Ramos (cell line): ENCODE measurements at regions not wholly inside any gene's neighbourhood (a gene's known extent, or its start where the extent isn't known, plus 50 kb on each side); places are given as distances from the start of the nearest gene placed in this dataset.

Experiments used
- in situ Hi-C: fragments of 300-500 bp; cut with MboI; formaldehyde crosslinking; loops from one replicate; pipeline ENCODE4 v1.14.3; 2022; ENCODE audit warnings: low sequenced_read_pairs; ENCODE audit not compliant: unreplicated experiment

DNA sequence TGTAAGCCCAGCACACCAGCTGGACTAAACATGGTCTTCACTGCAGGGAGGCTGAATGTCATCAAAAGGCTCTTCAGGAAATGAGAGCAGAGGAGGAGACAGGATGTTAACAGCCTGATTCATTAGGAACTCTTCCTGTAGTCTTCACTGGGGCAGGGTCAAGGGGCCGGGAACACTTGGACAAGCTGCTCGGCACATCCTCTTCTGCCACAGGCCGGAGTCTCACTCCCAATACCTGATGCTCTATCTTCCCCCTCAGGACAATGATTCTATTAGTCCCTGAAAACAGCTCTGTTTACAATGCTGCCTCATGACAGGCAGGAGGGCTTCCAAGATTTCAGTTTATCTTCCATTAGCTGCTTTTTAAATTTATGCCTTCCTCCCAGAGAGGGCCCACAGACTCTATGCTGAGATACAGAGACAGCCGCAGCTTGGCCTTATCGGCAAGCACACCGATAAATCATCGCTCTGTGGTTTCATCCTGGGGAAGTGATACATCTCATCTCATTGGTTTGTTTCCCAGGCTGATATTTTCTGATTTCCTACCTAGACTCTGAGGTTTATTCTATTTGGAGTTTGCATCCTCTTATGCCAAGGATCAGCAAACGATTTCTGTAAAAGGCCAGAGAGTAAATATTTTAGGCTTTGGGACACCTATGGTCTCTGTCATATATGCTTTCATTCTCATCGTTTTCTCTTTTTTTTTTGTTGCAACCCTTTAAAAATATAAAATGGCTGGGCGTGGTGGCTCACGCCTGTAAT lies 214.0 kb upstream of the ASIC2 start:
- in situ Hi-C loops: no loop called here

DNA sequence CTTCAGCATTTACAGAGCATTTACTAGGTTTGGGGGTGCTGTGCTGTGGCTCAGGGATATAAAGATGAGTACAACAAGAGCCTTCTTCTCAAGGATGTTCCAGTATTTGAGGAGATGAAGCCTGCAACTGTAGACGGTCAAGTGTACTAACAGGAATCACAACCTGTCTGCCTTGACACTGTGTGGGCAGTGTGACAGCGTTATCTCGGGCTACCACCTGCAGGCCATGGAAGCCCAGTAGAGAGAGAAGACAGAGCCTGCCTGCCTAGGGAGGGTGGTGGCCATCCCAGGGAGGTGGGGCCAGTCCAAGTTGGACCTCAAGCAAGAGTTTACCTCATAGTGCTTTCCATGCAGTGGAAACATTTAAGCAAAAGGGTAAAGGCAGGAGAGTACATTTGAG lies 215.1 kb upstream of the ASIC2 start:
- in situ Hi-C loops: no loop called here

DNA sequence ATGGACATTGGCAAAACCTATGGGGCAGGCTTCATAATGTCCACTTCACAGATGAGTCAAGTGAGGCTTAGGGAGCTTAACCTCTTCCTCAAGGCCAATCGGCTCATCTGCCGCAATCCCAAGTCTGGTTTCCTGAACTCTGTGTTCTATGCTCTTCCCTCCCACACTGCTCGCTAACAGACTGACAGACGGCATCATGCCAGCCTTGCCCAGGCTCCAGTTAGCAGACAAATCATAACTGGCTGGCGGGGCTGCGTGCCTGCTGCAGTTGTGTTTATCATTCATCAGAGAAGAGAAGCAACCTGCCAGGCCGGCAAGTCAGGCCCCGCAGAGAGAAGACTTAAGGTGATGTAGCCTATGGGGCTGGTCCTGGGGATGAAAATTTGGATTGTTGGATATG lies 216.2 kb upstream of the ASIC2 start:
- in situ Hi-C loops: no loop called here

DNA sequence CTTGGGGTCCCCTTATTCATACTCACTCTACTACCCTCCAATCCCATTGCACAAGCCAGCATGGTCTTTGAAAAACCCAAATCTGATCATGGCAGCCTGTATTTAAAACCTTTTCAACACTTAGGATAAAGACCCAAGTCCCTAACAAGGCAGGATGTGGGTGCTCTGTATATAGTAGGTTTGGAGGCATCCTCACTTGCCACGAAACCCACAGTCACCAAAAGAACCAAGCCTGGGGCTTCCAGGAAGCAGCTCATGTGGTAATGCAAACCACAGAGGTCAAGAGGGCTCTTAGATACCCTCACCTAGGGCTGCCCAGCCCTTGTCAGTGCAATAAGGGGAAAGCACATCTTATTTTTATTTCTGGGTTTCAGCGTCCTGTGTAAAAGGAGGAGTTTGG lies 218.6 kb upstream of the ASIC2 start:
- in situ Hi-C loops: no loop called here

DNA sequence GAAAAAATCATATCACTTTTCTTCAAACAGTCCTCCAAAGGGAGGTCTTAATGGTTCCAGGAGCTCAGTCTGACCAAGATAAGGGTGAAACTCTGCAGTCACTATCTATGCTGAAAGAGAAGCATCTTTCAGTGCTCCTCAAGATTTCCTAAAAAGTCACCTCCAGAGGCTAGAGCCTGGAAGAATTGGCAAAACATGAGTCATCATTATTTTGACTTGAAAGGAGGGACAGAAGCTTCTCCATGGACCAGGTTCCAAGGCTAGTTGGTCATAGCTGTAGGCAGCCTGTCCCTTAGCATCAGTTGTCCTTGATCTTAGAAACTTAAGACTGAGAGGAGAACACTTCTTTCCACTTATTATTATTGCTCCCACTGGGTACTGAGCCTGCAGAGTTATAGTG lies 219.0 kb upstream of the ASIC2 start:
- in situ Hi-C loops: no loop called here

DNA sequence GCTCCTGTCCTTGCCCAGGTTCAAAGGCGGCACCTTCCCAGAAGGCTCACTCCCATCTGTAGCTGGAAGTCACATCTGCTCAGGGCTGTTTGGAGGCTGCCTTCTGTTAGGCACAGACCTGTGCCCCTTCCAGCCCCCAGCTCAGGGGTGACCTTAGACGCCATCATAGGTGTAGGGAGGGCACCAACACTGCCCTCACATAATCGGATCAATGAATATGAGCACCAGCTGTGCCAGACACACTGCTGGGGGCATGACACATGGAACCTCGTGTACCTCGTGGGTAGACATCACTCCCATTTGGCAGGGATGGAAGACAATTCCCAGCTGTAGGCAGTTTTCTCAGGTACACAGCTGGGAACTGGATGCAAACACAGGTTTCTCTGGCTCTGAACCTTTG lies 220.7 kb upstream of the ASIC2 start:
- in situ Hi-C loops: no loop called here

DNA sequence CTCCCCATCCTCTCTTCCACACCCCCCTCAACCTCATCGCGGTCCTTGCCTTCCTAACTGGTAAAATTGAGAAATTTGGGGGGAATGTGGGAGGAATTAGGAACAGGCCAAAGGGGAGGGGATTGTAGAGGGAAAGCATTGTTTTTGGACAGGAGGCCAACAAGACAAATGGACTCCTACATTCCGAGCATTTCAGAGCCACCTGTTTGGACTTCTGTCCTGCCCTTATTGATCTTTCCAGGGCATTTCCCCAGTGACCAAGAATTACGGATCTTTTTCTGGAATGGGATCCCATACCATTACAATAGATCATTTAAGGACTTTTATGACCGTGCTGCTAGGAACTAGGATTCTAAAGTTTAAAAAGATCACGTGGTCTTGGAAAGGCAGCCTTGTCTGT lies 221.3 kb upstream of the ASIC2 start:
- in situ Hi-C loops: no loop called here

DNA sequence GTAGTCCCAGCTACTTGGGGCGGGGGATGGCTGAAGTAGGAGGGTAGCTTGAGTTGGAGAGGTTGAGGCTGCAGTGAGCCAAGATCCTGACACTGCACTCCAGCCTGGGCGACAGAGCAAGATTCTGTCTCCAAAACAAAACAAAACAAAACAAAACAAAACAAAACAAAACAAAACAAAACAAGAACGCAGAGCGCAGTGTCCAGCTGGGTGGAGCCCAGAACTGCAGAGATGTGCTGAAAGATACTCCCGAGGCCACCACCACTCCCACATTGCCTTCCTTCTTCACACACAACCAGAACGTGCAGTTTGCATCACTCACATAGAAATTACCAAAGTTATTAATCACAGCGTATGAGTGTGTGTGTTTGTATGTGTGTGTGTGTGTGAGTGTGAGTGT lies 222.9 kb upstream of the ASIC2 start:
- in situ Hi-C loops: no loop called here

DNA sequence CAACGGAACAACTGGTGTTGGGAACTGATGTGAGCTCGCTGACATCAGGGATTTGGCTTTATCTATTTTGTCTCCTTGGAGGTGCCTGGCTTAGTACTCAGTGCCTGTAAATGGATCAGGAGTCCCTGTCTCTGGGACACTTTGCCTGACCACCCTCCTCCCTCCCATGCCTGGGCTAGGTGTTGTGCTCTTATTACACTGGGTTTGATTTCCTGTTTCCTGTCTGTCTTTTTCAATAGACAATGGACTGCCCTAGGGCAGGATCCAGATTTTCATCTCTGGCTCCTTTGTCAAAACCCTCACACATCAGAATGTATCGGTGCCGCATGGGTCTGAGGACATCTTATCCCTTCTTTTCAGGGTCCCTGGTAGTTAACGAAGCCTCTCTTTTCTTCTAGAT lies 223.6 kb upstream of the ASIC2 start:
- in situ Hi-C loops: no loop called here

DNA sequence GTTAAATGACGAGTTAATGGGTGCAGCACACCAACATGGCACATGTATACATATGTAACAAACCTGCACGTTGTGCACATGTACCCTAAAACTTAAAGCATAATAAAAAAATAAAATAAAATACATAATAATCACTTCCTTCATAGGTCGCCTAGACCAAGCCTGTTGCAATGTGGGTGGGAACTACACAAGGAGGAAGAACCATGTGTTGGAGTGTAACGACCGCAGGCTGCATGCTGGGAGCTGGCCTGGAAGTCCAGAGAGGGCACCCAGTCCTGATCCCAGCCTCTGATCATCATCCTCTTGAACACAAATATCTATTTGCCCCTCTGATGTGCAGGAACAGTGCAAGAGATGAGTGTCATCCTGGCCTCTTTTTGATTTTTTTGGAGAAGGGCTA lies 224.7 kb upstream of the ASIC2 start:
- in situ Hi-C loops: no loop called here

DNA sequence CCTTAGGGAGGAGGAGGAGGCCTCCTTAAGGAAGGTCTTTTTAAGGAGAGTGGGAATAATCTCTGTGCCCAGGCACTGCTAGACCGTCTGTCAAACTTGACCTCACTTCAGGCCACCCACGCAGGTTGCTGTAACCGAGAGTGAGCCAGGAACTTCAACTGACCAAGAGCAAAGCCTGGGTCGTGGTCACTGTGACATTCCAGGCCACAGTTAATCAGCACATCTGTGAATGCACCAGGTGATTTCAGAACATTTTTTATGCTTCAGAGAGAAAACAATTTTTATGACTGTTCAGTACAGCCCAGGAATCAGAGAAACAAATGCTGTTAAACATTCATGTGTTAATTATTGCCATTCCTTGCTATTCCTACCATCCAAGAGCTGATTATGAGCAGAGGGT lies 226.6 kb upstream of the ASIC2 start:
- in situ Hi-C loops: no loop called here

DNA sequence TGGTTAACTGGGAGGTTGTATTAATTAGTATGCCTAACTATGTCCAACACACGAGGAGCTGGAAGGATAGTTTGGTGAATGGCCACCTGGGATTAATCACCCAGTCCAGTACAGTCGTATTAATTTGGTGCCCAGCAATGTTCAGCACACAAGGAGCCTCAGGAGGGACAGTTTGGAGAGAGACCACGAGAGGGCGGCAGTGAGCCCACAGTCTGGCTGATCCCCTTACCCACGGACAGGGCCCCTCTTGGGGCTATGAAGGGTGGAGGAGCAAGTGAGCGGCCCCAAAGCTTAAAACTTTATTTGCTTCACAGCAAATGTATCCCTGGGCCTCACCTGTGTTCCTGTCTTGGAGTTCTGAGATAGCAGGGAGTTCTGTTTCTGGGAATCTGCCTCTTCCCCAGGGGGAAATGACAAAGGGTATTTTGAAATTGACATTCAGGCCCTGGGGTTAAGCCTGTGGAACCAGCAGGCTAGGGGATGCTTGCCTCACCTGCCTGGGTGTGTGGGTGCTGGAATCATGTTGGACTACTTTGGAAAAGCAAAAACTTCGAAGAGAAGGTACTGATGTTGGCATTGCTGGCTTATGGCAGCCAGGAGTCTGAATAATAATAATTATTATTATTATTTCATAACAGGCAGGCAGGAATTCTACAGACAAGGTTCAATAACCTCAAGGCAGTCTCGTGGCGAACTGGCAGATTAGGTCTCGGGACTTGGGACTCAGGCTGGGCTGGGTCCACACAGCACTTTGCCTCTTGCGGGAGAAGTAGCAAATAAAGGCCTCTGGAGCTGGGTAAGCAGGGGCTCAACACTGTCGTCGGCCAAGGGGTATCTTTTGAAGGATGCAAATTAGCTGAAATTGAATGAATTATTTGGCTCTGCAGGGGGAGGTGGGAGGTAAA lies 227.6 kb upstream of the ASIC2 start:
- in situ Hi-C loops: no loop called here

DNA sequence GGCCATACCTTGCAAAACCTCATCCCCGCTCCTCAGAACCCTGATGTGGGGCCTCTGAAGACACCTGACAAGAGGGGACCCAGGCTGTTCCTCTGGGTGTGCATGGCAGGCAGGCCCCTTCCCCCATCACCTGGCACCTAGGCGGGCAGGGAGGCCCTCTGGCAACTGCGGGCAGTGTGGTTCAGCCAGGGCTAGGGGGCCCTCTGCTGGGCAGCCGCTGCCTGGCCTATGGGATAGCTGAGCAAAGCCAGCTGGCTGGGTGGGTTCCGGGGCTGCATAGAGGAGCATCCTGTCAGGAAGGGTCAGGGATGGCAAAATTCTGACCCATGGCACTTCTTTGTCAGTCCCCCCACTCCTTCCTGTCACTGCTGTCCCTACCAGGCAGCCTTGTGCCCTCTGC lies 228.7 kb upstream of the ASIC2 start:
- in situ Hi-C loops: no loop called here

DNA sequence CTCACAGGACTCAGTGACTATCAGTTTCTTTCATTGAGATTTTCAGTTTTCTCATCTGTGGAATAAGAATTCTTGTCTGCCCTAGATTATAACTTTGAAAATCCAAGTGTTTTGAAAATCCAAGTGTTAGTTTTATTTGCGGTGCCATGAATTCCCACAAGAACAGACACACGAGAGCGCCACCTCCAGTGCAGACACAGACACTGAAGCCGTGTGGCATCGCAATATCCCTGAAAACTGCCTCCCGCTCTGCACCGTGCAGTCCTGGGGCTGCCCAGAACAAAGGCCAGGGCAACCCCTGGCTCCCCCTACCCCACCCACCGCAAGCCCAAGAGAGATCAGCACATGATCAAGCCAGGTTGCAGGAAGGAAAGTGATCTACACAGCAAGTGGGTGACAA lies 229.5 kb upstream of the ASIC2 start:
- in situ Hi-C loops: no loop called here

DNA sequence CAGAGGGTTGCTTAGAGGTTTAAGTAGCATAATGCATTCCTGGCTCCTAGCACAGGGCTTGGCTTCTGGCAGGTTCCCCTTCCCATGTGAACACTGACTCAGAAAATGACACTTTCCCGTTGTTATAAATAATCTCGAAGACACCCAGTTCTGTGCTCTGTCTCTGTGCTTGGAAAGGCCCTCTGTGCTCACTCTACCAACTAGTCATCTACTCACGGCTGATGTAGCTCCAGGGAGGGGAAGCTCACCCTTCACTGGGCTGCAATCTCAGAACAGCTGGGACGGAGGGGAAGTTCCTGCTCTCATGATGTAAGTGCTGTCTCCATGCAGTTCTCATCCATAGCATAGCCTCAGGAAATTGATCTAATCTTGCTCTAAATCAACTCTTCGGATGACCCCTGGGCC lies 230.5 kb upstream of the ASIC2 start:
- in situ Hi-C loops: no loop called here

DNA sequence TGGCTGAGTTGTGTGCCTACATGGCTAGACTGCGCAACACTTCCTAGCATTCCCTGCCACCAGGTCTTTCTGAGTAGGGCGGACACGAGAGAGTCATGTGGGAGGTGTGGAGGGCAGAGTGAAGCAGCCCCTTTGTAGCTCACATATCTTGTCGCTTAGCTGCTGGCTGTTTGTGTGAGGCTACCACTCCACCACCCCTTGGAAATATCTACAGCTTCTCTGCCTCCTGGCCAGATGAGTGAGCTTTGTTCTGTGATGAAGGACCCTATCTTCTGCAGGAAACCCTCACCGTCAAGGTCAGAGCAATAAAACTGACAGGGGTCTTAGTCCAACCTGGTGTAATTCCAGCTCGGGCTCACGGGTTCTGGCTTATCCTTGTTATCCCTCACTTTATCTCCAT lies 232.1 kb upstream of the ASIC2 start:
- in situ Hi-C loops: no loop called here

DNA sequence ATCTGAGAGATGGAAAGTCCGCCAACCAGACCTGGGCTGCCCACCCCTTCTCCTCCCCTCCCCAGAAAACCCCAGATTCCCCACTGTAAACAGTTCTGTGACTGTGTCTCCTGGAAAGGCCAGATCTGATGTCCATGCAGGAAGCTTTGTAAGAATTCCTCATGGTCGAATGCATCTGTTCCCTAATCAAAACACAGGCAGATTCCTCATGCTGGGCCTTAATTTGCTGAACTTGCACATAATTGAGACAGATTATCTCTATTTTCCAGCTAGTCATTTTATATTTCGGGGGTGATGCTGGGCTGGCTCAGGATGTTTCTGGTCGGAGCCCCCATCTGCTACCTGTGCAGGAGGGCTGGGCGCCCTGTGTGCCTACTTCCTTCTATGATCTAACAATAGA lies 233.6 kb upstream of the ASIC2 start:
- in situ Hi-C loops: no loop called here

DNA sequence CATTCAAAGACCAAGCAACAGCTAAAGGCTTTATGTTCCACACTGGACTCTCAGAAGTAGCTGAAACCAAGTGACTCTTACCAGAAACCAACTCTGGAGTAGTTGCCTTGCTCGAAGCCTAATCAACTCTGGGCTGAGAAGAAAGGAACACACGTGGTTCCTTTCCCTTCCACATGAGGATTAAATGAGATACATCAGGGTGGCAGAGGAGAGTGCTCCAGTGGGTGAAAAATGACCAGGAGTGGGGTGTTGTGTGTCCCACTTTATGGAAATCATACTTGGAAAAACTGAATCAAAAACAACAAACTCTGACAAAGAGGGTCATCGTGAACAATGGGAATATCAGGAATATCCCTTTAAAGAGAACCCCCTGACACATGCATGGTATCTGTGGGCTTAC lies 234.2 kb upstream of the ASIC2 start:
- in situ Hi-C loops: no loop called here

DNA sequence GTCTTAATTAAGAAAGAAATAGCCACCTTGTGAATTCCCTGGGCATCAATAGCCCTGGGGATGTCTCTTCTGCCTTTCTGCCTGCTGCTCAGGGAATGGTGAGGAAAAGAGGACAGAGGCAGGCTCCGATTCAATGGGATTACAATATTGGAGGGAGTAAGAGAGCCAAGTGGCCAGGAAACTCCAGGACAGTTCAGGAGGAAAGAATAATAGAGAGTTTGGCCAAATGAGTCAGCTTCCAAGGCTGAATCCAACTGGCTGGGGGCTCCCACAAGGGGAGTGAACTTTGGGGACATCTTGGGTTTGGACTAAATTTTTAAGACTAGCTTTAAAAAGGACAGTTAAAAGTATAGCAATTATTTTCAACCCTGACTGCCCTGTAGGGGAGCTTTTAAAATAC lies 235.8 kb upstream of the ASIC2 start:
- in situ Hi-C loops: no loop called here

DNA sequence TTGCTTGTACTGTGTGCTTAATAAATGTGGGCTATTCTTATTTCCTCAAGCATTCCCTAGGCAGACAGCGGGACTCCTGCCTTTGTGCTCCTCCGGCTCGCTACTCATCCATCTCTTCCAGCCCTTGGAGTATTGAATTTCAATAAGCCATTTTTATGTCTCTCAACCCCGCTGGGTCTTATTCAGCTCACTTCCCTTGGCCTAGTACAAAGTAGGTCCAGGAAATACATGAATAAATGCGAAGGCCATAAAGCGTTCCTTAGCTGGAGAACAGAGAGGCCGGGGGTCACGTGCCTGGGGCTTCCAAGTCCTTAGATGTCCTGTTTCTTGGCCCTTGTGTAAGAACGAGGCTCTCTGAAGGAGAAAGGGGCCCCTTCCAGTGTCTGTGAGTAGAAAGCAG lies 236.7 kb upstream of the ASIC2 start:
- in situ Hi-C loops: no loop called here

DNA sequence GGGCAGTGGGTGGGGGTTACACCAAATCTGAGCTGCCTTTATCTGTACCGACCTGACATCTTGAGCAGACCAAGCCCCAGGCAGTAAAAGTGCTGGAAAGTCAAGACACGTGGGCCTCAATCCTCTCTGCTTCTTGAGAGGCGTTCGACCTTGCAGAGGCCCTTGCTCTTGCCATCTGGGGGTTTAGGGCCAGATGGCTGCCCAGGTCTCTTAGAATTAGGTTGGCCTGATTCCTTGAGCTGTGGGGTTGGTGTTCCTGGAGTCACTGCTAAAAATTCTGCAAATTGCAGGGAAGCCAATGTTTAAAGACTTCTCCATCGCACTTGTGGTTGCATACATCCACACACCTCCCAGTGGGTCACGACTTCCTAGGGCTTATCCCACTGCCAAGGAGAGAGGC lies 238.2 kb upstream of the ASIC2 start:
- in situ Hi-C loops: no loop called here

DNA sequence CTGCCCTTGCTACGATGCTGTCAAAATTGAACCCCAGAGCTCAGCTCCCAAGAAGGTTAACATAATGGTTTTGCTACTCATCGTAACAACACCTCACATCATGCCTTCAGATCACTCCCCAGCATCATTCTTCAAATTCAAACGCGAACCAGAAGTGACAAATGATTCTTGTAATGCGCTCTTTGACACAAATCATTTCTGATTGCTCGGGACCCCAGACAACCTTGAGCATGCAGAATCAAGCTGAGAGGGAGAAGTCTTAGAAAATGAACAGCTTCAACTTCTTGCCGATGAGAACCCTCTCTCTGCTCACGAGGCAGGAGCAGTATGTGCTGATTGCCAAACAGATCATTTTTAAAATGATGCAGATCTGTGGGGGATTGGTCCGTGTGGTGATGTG lies 241.0 kb upstream of the ASIC2 start:
- in situ Hi-C loops: no loop called here
